ENCODE measurements at regions not wholly inside any gene's neighbourhood (a gene's known extent, or its start where the extent isn't known, plus 50 kb on each side); places are given as distances from the start of the nearest gene placed in this dataset.
"Not testable (repeated sequence)": the region's sequence is repeated elsewhere in the genome, so short reads cannot be mapped to it uniquely, and the experiment has no call there.

- no peak for DNase-seq (ENCODE audit: low spot score)
- intact Hi-C loops (cut with DNase I), result loop anchor here (5.0 kb wide), 1 partner anchor 432 kb away; no protein-coding TSS in a partner anchor
These were observed 165.1 kb upstream of the POF1B start for GRCh38 chrX:85544609-85545008.

- no peak for DNase-seq (ENCODE audit: low spot score)
- intact Hi-C loops (cut with DNase I), result no loop called here
These were observed 164.4 kb upstream of the POF1B start for GRCh38 chrX:85543866-85544265.

- DNase-seq (ENCODE audit: low spot score); intact Hi-C loops (cut with DNase I): not testable (repeated sequence)
These were observed 149.7 kb upstream of the POF1B start for GRCh38 chrX:85529141-85529540.

GRCh38 chrX:85517994-85518718 is 138.7 kb upstream of the POF1B start:
- intact Hi-C loops (cut with DNase I), result no loop called here
- DNase-seq (ENCODE audit: low spot score), result no peak

GRCh38 chrX:85516131-85516530 is 136.7 kb upstream of the POF1B start:
- intact Hi-C loops (cut with DNase I), result no loop called here
- no peak for DNase-seq (ENCODE audit: low spot score)

- no peak for DNase-seq (ENCODE audit: low spot score)
- intact Hi-C loops (cut with DNase I), result no loop called here
These were observed 127.4 kb upstream of the POF1B start for GRCh38 chrX:85506871-85507270.

GRCh38 chrX:85505801-85506200 is 126.3 kb upstream of the POF1B start:
- intact Hi-C loops (cut with DNase I), result no loop called here
- DNase-seq (ENCODE audit: low spot score), result no peak

- no peak for DNase-seq (ENCODE audit: low spot score)
- intact Hi-C loops (cut with DNase I), result no loop called here
These were observed 124.9 kb upstream of the POF1B start for GRCh38 chrX:85504381-85504780.

GRCh38 chrX:85503258-85504158 is 124.0 kb upstream of the POF1B start:
- intact Hi-C loops (cut with DNase I), result no loop called here
- DNase-seq (ENCODE audit: low spot score), result no peak

GRCh38 chrX:85501349-85501748 is 121.9 kb upstream of the POF1B start:
- intact Hi-C loops (cut with DNase I), result no loop called here
- DNase-seq (ENCODE audit: low spot score), result no peak

GRCh38 chrX:85499400-85499799 is 119.9 kb upstream of the POF1B start:
- DNase-seq (ENCODE audit: low spot score), result no peak
- intact Hi-C loops (cut with DNase I), result no loop called here

- intact Hi-C loops (cut with DNase I), result no loop called here
- no peak for DNase-seq (ENCODE audit: low spot score)
These were observed 114.4 kb upstream of the POF1B start for GRCh38 chrX:85493821-85494220.

- no peak for DNase-seq (ENCODE audit: low spot score)
- intact Hi-C loops (cut with DNase I), result no loop called here
These were observed 74.8 kb upstream of the POF1B start for GRCh38 chrX:85454295-85454694.

GRCh38 chrX:85444613-85445012 is 65.1 kb upstream of the POF1B start:
- intact Hi-C loops (cut with DNase I), result no loop called here
- DNase-seq (ENCODE audit: low spot score), result no peak

Measured in cardiac septum (tissue), 1 donor.